ENCODE measurements at regions not wholly inside any gene's neighbourhood (a gene's known extent, or its start where the extent isn't known, plus 50 kb on each side); places are given as distances from the start of the nearest gene placed in this dataset.
"Not testable (repeated sequence)": the region's sequence is repeated elsewhere in the genome, so short reads cannot be mapped to it uniquely, and the experiment has no call there.

- DNase-seq (ENCODE audit: low spot score): peak; percentile 25
Measured at GRCh38 chr21:33993286-33994231, 78.0 kb upstream of the ATP5PO start.

- DNase-seq (ENCODE audit: low spot score): not testable (repeated sequence)
Measured at GRCh38 chr21:33992412-33992811, 76.8 kb upstream of the ATP5PO start.

GRCh38 chr21:33991133-33991532 lies 75.5 kb upstream of the ATP5PO start:
- DNase-seq (ENCODE audit: low spot score): no peak

GRCh38 chr21:33989440-33989839 lies 73.8 kb upstream of the ATP5PO start:
- DNase-seq (ENCODE audit: low spot score): no peak

GRCh38 chr21:33988237-33989017 lies 72.8 kb upstream of the ATP5PO start:
- no peak for DNase-seq (ENCODE audit: low spot score)

- DNase-seq (ENCODE audit: low spot score): no peak
Measured at GRCh38 chr21:33987461-33987860, 71.9 kb upstream of the ATP5PO start.

- DNase-seq (ENCODE audit: low spot score): no peak
Measured at GRCh38 chr21:33985117-33986050, 69.8 kb upstream of the ATP5PO start.

- DNase-seq (ENCODE audit: low spot score): no peak
Measured at GRCh38 chr21:33984021-33984481, 68.4 kb upstream of the ATP5PO start.

- no peak for DNase-seq (ENCODE audit: low spot score)
Measured at GRCh38 chr21:33981391-33982101, 65.9 kb upstream of the ATP5PO start.

GRCh38 chr21:33980276-33980916 lies 64.8 kb upstream of the ATP5PO start:
- DNase-seq (ENCODE audit: low spot score): no peak

GRCh38 chr21:33978585-33978984 lies 63.0 kb upstream of the ATP5PO start:
- no peak for DNase-seq (ENCODE audit: low spot score)

GRCh38 chr21:33977721-33978369 lies 62.2 kb upstream of the ATP5PO start:
- DNase-seq (ENCODE audit: low spot score): no peak

- DNase-seq (ENCODE audit: low spot score): no peak
Measured at GRCh38 chr21:33977017-33977720, 61.6 kb upstream of the ATP5PO start.

GRCh38 chr21:33976082-33977016 lies 60.7 kb upstream of the ATP5PO start:
- peak; percentile 14 for DNase-seq (ENCODE audit: low spot score)

- peak; percentile 38 for DNase-seq (ENCODE audit: low spot score)
Measured at GRCh38 chr21:33975548-33976081, 60.0 kb upstream of the ATP5PO start.

GRCh38 chr21:33974513-33975468 lies 59.2 kb upstream of the ATP5PO start:
- no peak for DNase-seq (ENCODE audit: low spot score)

- no peak for DNase-seq (ENCODE audit: low spot score)
Measured at GRCh38 chr21:33973268-33973667, 57.7 kb upstream of the ATP5PO start.
